Panc1 (cell line): ENCODE measurements at regions not wholly inside any gene's neighbourhood (a gene's known extent, or its start where the extent isn't known, plus 50 kb on each side); places are given as distances from the start of the nearest gene placed in this dataset.

Experiments
- ATAC-seq: fragments of 200-7000 bp; cut with Tn5 transposase; 2 replicates; pipeline ENCODE4 v1.9.1; 2020; ENCODE audit warnings: mild to moderate bottlenecking, moderate library complexity
- BruUV-seq: library from RNA; stranded (reverse); fragments of 400-500 nt; replicated peaks from 2 replicates; lab custom pipeline; 2021; lab: Mats Ljungman, UMichigan
- CTCF ChIA-PET: fragments of 300-600 bp; sonication (Branson Sonifier 250); formaldehyde crosslinking; loops from one replicate; lab custom pipeline; 2022; ENCODE audit warnings: antibody characterized with exemption; lab: Charles Lee
- POLR2A ChIA-PET: fragments of 300-600 bp; sonication (Branson Sonifier 250); formaldehyde crosslinking; loops from one replicate; lab custom pipeline; 2022; ENCODE audit warnings: antibody characterized with exemption; lab: Charles Lee
- DNase-seq: peaks from one replicate; pipeline ENCODE4 v3.0.0-alpha.2; 2010; ENCODE audit warnings: low read depth, low spot score
- H3K27ac ChIP-seq: 2 replicates; pipeline ENCODE4 v1.5.1; 2011; ENCODE audit warnings: mild to moderate bottlenecking, low read length, inconsistent platforms
- H3K27me3 ChIP-seq: fragments of 200-500 bp; sonication (Bioruptor generic); 2 replicates; pipeline ENCODE4 v1.6.0; 2014; ENCODE audit warnings: low read length, inconsistent platforms; ENCODE audit not compliant: control insufficient read depth, insufficient read depth
- H3K36me3 ChIP-seq: fragments of 200-500 bp; sonication (Bioruptor generic); 2 replicates; pipeline ENCODE4 v1.5.1; 2014; ENCODE audit warnings: inconsistent platforms, mild to moderate bottlenecking, low read length, moderate library complexity; ENCODE audit not compliant: control insufficient read depth, insufficient read depth
- H3K4me1 ChIP-seq: 2 replicates; pipeline ENCODE4 v1.5.1; 2011; ENCODE audit warnings: inconsistent platforms, mild to moderate bottlenecking, low read length, moderate library complexity; ENCODE audit not compliant: control insufficient read depth, insufficient read depth
- H3K4me3 ChIP-seq, 2 experiments: 2 replicates each; pipeline ENCODE4 v1.5.1; 2011 to 2012; ENCODE audit warnings: low read depth in 2 of 2, low read length in 2 of 2, mild to moderate bottlenecking in 2 of 2, inconsistent platforms in 1 of 2, moderate library complexity in 1 of 2
- H3K9me3 ChIP-seq: fragments of 200-500 bp; sonication (Bioruptor generic); 2 replicates; pipeline ENCODE4 v1.5.1; 2014; ENCODE audit warnings: low read depth, mild to moderate bottlenecking, inconsistent platforms, low read length, moderate library complexity; ENCODE audit not compliant: control insufficient read depth, insufficient read depth
- CTCF ChIP-seq: fragments of 450-650 bp; IDR thresholded peaks from 2 replicates; pipeline ENCODE4 v1.5.1; 2017; ENCODE audit warnings: mild to moderate bottlenecking
- POLR2AphosphoS5 ChIP-seq: IDR thresholded peaks from 2 replicates; pipeline ENCODE4 v1.6.1; 2012; ENCODE audit warnings: mild to moderate bottlenecking, low read depth, low read length, moderate library complexity
- REST ChIP-seq, 2 experiments: IDR thresholded peaks; 2 replicates each; pipeline ENCODE4 v1.6.1; 2011 to 2012; ENCODE audit warnings: low read depth in 2 of 2, control low read depth in 1 of 2, low read length in 1 of 2, mild to moderate bottlenecking in 1 of 2, moderate library complexity in 1 of 2; ENCODE audit not compliant: insufficient read depth in 1 of 2
- SIN3A ChIP-seq: IDR thresholded peaks from 2 replicates; pipeline ENCODE4 v1.6.1; 2012; ENCODE audit warnings: low read depth, mild to moderate bottlenecking, low read length, moderate library complexity, borderline replicate concordance; ENCODE audit not compliant: insufficient read depth
- TCF7L2 ChIP-seq: IDR thresholded peaks from 2 replicates; pipeline ENCODE4 v1.6.1; 2011; ENCODE audit warnings: mild to moderate bottlenecking, low read depth, low read length, inconsistent platforms
- in situ Hi-C: cut with HindIII; loops from 2 replicates; pipeline ENCODE4 v1.10.0; 2016; ENCODE audit warnings: low sequenced_read_pairs, low pct_unique_long_range_greater_than_20kb
- intact Hi-C: fragments of 100-400 bp; cut with micrococcal nuclease; formaldehyde crosslinking; loops from one replicate; pipeline ENCODE4 v1.10.0; 2022; ENCODE audit not compliant: unreplicated experiment

- TF ChIP-seq SIN3A (no peak), REST (IDR thresholded peaks at IDR 0.05; ENCODE audit: insufficient read depth in 1 of 2, low read depth in 2 of 2, low read length in 1 of 2) (no peak), TCF7L2 (no peak), POLR2AphosphoS5 (no peak), CTCF (no peak)
- intact Hi-C loops: no loop called here
- CTCF ChIA-PET: no interaction called here
- Histone ChIP-seq H3K4me3 (no peak overlapping the region), H3K27ac (no peak overlapping the region), H3K9me3 (no peaks in the 10 kb centered on the region), H3K36me3 (no peaks in the 10 kb centered on the region), H3K4me1 (no peaks in the 10 kb centered on the region), H3K27me3 (no peaks in the 10 kb centered on the region; the same call in 1 of the 2 replicates)
- POLR2A ChIA-PET: no interaction called here
- ATAC-seq (no peak), DNase-seq (no peak)
- in situ Hi-C loops: no loop called here
- no TSS peak for BruUV-seq
Measured at GRCh38 chr14:96690713-96691383, 106.3 kb upstream of the VRK1 start.

- Histone ChIP-seq H3K4me3 (no peak overlapping the region), H3K27ac (no peak overlapping the region), H3K9me3 (no peaks in the 10 kb centered on the region), H3K27me3 (no peaks in the 10 kb centered on the region; the same call in 1 of the 2 replicates), H3K36me3 (no peaks in the 10 kb centered on the region), H3K4me1 (no peaks in the 10 kb centered on the region)
- DNase-seq (no peak), ATAC-seq (no peak)
- CTCF ChIA-PET: no interaction called here
- BruUV-seq: no TSS peak
- no peak for TF ChIP-seq CTCF
- in situ Hi-C loops: no loop called here
- intact Hi-C loops: no loop called here
- POLR2A ChIA-PET: no interaction called here
Measured at GRCh38 chr14:96693252-96693820, 103.8 kb upstream of the VRK1 start.
